SK-N-SH treated with all-trans-retinoic acid at 6 μM for 48 hours (cell line): ENCODE measurements at regions not wholly inside any gene's neighbourhood (a gene's known extent, or its start where the extent isn't known, plus 50 kb on each side); places are given as distances from the start of the nearest gene placed in this dataset.

Source experiments
- ATAC-seq: fragments of 200-7000 bp; cut with Tn5 transposase; 3 replicates; pipeline ENCODE4 v1.9.1; 2020; ENCODE audit warnings: mild to moderate bottlenecking, moderate library complexity
- ARNTL ChIP-seq: fragments of 450-650 bp; formaldehyde crosslinking; IDR thresholded peaks from 2 replicates; pipeline ENCODE4 v1.5.0; 2020; ENCODE audit warnings: low read depth, mild to moderate bottlenecking, moderate library complexity, borderline replicate concordance
- BACH2 ChIP-seq: fragments of 250-450 bp; sonication (Bioruptor Pico); IDR thresholded peaks from 2 replicates; pipeline ENCODE4 v1.9.0; 2021; ENCODE audit warnings: mild to moderate bottlenecking, borderline replicate concordance
- CREB5 ChIP-seq: fragments of 250-450 bp; sonication (Bioruptor Pico); IDR thresholded peaks from 2 replicates; pipeline ENCODE4 v1.5.1; 2020; ENCODE audit warnings: low read depth, mild to moderate bottlenecking, moderate library complexity
- CSDC2 ChIP-seq: fragments of 250-450 bp; sonication (Bioruptor Pico); IDR thresholded peaks from 2 replicates; pipeline ENCODE4 v1.5.0; 2020; ENCODE audit warnings: mild to moderate bottlenecking, moderate library complexity
- CSRNP3 ChIP-seq: fragments of 250-450 bp; sonication (Bioruptor Pico); IDR thresholded peaks from 2 replicates; pipeline ENCODE4 v1.5.1; 2021; ENCODE audit warnings: mild to moderate bottlenecking, moderate library complexity
- ESRRG ChIP-seq: fragments of 250-450 bp; sonication (Bioruptor Pico); IDR thresholded peaks from 2 replicates; pipeline ENCODE4 v1.6.1; 2021; ENCODE audit warnings: mild to moderate bottlenecking
- GLIS3 ChIP-seq: fragments of 250-450 bp; sonication (Bioruptor Pico); IDR thresholded peaks from 2 replicates; pipeline ENCODE4 v1.5.0; 2020; ENCODE audit warnings: mild to moderate bottlenecking, moderate library complexity
- ISL1 ChIP-seq: fragments of 250-450 bp; sonication (Bioruptor Pico); IDR thresholded peaks from 2 replicates; pipeline ENCODE4 v2.1.2; 2022; ENCODE audit warnings: mild to moderate bottlenecking, moderate library complexity
- OSR1 ChIP-seq: fragments of 250-450 bp; sonication (Bioruptor Pico); IDR thresholded peaks from 2 replicates; pipeline ENCODE4 v1.8.0; 2022; ENCODE audit warnings: moderate library complexity, mild to moderate bottlenecking, inconsistent platforms
- PPARA ChIP-seq: fragments of 250-450 bp; sonication (Bioruptor Pico); IDR thresholded peaks from 2 replicates; pipeline ENCODE4 v1.5.0; 2020; ENCODE audit warnings: mild to moderate bottlenecking, borderline replicate concordance
- RARB ChIP-seq: fragments of 250-450 bp; sonication (Bioruptor Pico); IDR thresholded peaks from 2 replicates; pipeline ENCODE4 v1.8.0; 2021; ENCODE audit warnings: mild to moderate bottlenecking, moderate library complexity
- SNAI2 ChIP-seq: fragments of 250-450 bp; sonication (Bioruptor Pico); IDR thresholded peaks from 2 replicates; pipeline ENCODE4 v1.5.0; 2020; ENCODE audit warnings: mild to moderate bottlenecking, moderate library complexity
- TCF4 ChIP-seq: fragments of 250-450 bp; sonication (Bioruptor Pico); IDR thresholded peaks from 2 replicates; pipeline ENCODE4 v1.8.0; 2021; ENCODE audit warnings: mild to moderate bottlenecking, moderate library complexity, borderline replicate concordance
- TOX ChIP-seq: fragments of 250-450 bp; sonication (Bioruptor Pico); IDR thresholded peaks from 2 replicates; pipeline ENCODE4 v1.8.0; 2021; ENCODE audit warnings: mild to moderate bottlenecking, moderate library complexity, borderline replicate concordance
- ZC3H10 ChIP-seq: fragments of 250-450 bp; sonication (Bioruptor Pico); IDR thresholded peaks from 2 replicates; pipeline ENCODE4 v1.5.1; 2021; ENCODE audit warnings: mild to moderate bottlenecking, moderate library complexity
- ZFP30 ChIP-seq: fragments of 450-650 bp; formaldehyde crosslinking; IDR thresholded peaks from 2 replicates; pipeline ENCODE4 v1.5.0; 2022; ENCODE audit warnings: mild to moderate bottlenecking, moderate library complexity
- ZNF565 ChIP-seq: fragments of 450-650 bp; formaldehyde crosslinking; conservative IDR thresholded peaks from 2 replicates; pipeline ENCODE4 v1.5.0; 2020; ENCODE audit warnings: low read depth, mild to moderate bottlenecking, moderate library complexity
- ZNF70 ChIP-seq: fragments of 450-650 bp; formaldehyde crosslinking; IDR thresholded peaks from 2 replicates; pipeline ENCODE4 v1.5.0; 2020; ENCODE audit warnings: mild to moderate bottlenecking, moderate library complexity
- TF ChIP-seq, protein P1 (sequence below): fragments of 250-450 bp; sonication (Bioruptor Pico); IDR thresholded peaks from 2 replicates; pipeline ENCODE4 v1.5.0; 2020; ENCODE audit warnings: mild to moderate bottlenecking, moderate library complexity
- TF ChIP-seq, protein P2 (sequence below): fragments of 250-450 bp; sonication (Bioruptor Pico); IDR thresholded peaks from 2 replicates; pipeline ENCODE4 v1.8.0; 2020; ENCODE audit warnings: mild to moderate bottlenecking, moderate library complexity, borderline replicate concordance

DNA sequence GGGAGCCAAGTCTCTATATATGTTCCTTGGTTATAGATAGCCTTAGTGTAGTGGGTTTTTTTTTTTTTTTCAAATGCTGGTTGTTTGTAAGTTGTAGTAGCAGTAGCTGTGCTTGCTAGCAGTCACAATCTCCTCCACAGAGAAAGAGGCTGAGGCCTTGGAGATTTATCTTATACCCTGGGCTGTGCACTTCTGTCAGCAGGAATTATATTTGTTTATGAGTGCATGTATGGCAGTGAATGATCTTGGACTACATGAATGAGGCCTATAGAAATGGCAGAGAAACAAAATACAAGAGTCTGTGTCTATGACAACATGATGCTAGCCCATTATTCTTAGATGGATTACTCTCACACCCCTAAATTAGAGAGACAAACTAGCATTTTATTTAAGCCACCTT is 1674.2 kb upstream of the ADGRL3 start:
- ATAC-seq: no peak
- TF ChIP-seq ARNTL (CRISPR knock-in tag) (no peak), PPARA (no peak)

GRCh38 chr4:59535541-59535940 is 1664.6 kb upstream of the ADGRL3 start:
- no peak for ATAC-seq
- TF ChIP-seq OSR1 (no peak), TOX (no peak), ISL1 (CRISPR knock-in tag) (no peak), PPARA (no peak), BACH2 (CRISPR knock-in tag) (no peak), SNAI2 (CRISPR knock-in tag) (no peak), RARB (no peak), ZNF70 (CRISPR knock-in tag) (no peak), CREB5 (no peak), ZC3H10 (CRISPR knock-in tag) (no peak), CSDC2 (CRISPR knock-in tag) (no peak), ZNF565 (no peak), GLIS3 (CRISPR knock-in tag) (no peak), ESRRG (CRISPR knock-in tag) (no peak), TCF4 (CRISPR knock-in tag) (no peak), ARNTL (CRISPR knock-in tag) (no peak), CSRNP3 (CRISPR knock-in tag) (no peak), ZFP30 (no peak)
- TF ChIP-seq, protein P1, sequence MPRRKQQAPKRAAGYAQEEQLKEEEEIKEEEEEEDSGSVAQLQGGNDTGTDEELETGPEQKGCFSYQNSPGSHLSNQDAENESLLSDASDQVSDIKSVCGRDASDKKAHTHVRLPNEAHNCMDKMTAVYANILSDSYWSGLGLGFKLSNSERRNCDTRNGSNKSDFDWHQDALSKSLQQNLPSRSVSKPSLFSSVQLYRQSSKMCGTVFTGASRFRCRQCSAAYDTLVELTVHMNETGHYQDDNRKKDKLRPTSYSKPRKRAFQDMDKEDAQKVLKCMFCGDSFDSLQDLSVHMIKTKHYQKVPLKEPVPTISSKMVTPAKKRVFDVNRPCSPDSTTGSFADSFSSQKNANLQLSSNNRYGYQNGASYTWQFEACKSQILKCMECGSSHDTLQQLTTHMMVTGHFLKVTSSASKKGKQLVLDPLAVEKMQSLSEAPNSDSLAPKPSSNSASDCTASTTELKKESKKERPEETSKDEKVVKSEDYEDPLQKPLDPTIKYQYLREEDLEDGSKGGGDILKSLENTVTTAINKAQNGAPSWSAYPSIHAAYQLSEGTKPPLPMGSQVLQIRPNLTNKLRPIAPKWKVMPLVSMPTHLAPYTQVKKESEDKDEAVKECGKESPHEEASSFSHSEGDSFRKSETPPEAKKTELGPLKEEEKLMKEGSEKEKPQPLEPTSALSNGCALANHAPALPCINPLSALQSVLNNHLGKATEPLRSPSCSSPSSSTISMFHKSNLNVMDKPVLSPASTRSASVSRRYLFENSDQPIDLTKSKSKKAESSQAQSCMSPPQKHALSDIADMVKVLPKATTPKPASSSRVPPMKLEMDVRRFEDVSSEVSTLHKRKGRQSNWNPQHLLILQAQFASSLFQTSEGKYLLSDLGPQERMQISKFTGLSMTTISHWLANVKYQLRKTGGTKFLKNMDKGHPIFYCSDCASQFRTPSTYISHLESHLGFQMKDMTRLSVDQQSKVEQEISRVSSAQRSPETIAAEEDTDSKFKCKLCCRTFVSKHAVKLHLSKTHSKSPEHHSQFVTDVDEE (CRISPR knock-in tag): no peak
- TF ChIP-seq, protein P2, sequence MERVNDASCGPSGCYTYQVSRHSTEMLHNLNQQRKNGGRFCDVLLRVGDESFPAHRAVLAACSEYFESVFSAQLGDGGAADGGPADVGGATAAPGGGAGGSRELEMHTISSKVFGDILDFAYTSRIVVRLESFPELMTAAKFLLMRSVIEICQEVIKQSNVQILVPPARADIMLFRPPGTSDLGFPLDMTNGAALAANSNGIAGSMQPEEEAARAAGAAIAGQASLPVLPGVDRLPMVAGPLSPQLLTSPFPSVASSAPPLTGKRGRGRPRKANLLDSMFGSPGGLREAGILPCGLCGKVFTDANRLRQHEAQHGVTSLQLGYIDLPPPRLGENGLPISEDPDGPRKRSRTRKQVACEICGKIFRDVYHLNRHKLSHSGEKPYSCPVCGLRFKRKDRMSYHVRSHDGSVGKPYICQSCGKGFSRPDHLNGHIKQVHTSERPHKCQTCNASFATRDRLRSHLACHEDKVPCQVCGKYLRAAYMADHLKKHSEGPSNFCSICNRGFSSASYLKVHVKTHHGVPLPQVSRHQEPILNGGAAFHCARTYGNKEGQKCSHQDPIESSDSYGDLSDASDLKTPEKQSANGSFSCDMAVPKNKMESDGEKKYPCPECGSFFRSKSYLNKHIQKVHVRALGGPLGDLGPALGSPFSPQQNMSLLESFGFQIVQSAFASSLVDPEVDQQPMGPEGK (CRISPR knock-in tag): no peak

- no peak for ATAC-seq
- TF ChIP-seq, protein P1 (CRISPR knock-in tag): no peak
- TF ChIP-seq ZNF70 (CRISPR knock-in tag) (no peak), ZC3H10 (CRISPR knock-in tag) (no peak), ARNTL (CRISPR knock-in tag) (no peak), ZFP30 (no peak), TCF4 (CRISPR knock-in tag) (no peak), PPARA (no peak), CSDC2 (CRISPR knock-in tag) (no peak), SNAI2 (CRISPR knock-in tag) (no peak), CREB5 (no peak)
Measured at GRCh38 chr4:59536428-59536827, 1663.7 kb upstream of the ADGRL3 start.
